ENCODE measurements at regions not wholly inside any gene's neighbourhood (a gene's known extent, or its start where the extent isn't known, plus 50 kb on each side); places are given as distances from the start of the nearest gene placed in this dataset.

GRCh38 chr17:6936370-6937028 is 59.4 kb upstream of the ALOX12 start:
- intact Hi-C loops (cut with DNase I) = no loop called here
- no peak for DNase-seq (ENCODE audit: low spot score)

DNA sequence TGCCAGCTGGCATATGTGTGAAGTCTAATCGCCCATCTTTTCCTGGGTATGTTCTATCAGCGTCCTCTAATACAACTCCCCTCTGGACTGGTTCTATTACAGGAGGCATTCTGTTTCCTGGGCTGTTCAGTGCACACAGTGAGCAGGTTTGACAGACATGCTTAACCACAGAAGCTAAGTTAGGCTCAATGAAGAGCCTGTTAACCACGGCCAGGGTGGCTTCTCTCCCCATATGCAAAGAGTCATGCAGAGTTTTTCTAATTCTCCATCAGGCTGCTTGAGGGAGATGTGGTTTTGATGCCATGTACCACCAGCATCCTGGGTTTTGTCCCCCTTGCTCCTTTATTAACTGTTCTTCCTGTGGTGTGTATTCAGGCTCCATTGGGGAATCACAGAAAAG is 57.2 kb upstream of the ALOX12 start:
- intact Hi-C loops (cut with DNase I) = no loop called here
- no peak for DNase-seq (ENCODE audit: low spot score)

GRCh38 chr17:6940186-6940649 is 55.6 kb upstream of the ALOX12 start:
- intact Hi-C loops (cut with DNase I) = no loop called here
- no peak for DNase-seq (ENCODE audit: low spot score)

GRCh38 chr17:6941989-6942388 is 53.9 kb upstream of the ALOX12 start:
- no peak for DNase-seq (ENCODE audit: low spot score)
- intact Hi-C loops (cut with DNase I) = no loop called here

DNA sequence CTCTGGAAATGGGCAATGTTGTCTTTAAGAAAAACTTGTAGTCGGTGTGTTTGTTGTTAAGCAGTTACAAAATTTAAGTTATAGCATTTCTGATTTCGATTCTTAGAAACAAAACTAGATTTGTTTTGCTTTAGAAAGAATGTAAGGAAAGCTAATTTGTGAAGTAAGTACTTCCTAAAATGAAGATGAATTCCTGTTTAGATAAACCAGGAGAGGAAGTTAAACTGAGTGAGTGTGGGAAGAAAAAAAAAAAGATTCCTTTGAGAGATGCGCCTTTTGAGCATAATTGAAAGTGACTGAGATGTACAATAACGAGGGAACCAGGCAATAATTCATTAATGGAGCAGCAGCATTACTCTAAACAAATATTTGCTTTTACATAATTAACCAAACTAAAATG is 52.4 kb upstream of the ALOX12 start:
- intact Hi-C loops (cut with DNase I) = no loop called here
- DNase-seq (ENCODE audit: low spot score) = no peak
